ENCODE measurements at regions not wholly inside any gene's neighbourhood (a gene's known extent, or its start where the extent isn't known, plus 50 kb on each side); places are given as distances from the start of the nearest gene placed in this dataset.

GRCh38 chr7:109967406-109967805, 1123.5 kb upstream of the LRRN3 start:
- DNase-seq = no peak
- no peaks in the 10 kb centered on the region for H3K27me3 ChIP-seq (replicated peaks; ENCODE audit: insufficient read depth)
- no peaks in the 10 kb centered on the region for H3F3A ChIP-seq (ENCODE audit: insufficient read depth)
- H3K9me2 ChIP-seq (ENCODE audit: insufficient read depth) = no peaks in the 10 kb centered on the region
- H3K27ac ChIP-seq = no peak overlapping the region
- no peak overlapping the region for H3K4me2 ChIP-seq (ENCODE audit: unreplicated experiment)
- H2AFZ ChIP-seq = no peak overlapping the region
- H3K79me2 ChIP-seq (ENCODE audit: insufficient read depth) = no peaks in the 10 kb centered on the region
- no peak overlapping the region for H3K9ac ChIP-seq
- TF ChIP-seq EZH2 (IDR thresholded peaks at IDR 0.05; ENCODE audit: insufficient read depth, poor library complexity, severe bottlenecking) (no peak), EZH2phosphoT487 (IDR thresholded peaks at IDR 0.05; ENCODE audit: insufficient read depth, low read depth) (no peak)
- H4K20me1 ChIP-seq (ENCODE audit: insufficient read depth) = no peaks in the 10 kb centered on the region
- H3K36me3 ChIP-seq (ENCODE audit: low read depth) = no peaks in the 10 kb centered on the region
- H3K9me3 ChIP-seq (ENCODE audit: low read depth) = no peaks in the 10 kb centered on the region
- H3K4me1 ChIP-seq (ENCODE audit: insufficient read depth) = no peaks in the 10 kb centered on the region
- no peak overlapping the region for H3K4me3 ChIP-seq
- in situ Hi-C loops (cut with MboI) = no loop called here

GRCh38 chr7:109983618-109984017, 1107.3 kb upstream of the LRRN3 start:
- Histone ChIP-seq H3K79me2 (ENCODE audit: insufficient read depth) (no peaks in the 10 kb centered on the region), H3K36me3 (ENCODE audit: low read depth) (no peaks in the 10 kb centered on the region), H3K9ac (no peak overlapping the region), H2AFZ (no peak overlapping the region), H3K27ac (no peak overlapping the region), H3K4me3 (no peak overlapping the region), H3F3A (ENCODE audit: insufficient read depth) (no peaks in the 10 kb centered on the region), H3K4me2 (ENCODE audit: unreplicated experiment) (no peak overlapping the region), H3K27me3 (replicated peaks; ENCODE audit: insufficient read depth) (no peaks in the 10 kb centered on the region), H3K9me3 (ENCODE audit: low read depth) (no peaks in the 10 kb centered on the region), H4K20me1 (ENCODE audit: insufficient read depth) (no peaks in the 10 kb centered on the region), H3K9me2 (ENCODE audit: insufficient read depth) (no peaks in the 10 kb centered on the region), H3K4me1 (ENCODE audit: insufficient read depth) (no peaks in the 10 kb centered on the region)
- WGBS, 2 experiments (ENCODE audit: low coverage in 1 of 2, low lambda C conversion rate in 2 of 2, missing lambda C conversion rate in 2 of 2) = 2 to 8% methylated on average over 1 of the region's 1 CpG
- in situ Hi-C loops (cut with MboI) = no loop called here
- TF ChIP-seq EZH2 (IDR thresholded peaks at IDR 0.05; ENCODE audit: insufficient read depth, poor library complexity, severe bottlenecking) = no peak
- TF ChIP-seq EZH2phosphoT487 (IDR thresholded peaks at IDR 0.05; ENCODE audit: insufficient read depth, low read depth) = no peak
- no peak for DNase-seq

GRCh38 chr7:109984729-109985128, 1106.2 kb upstream of the LRRN3 start:
- 33 to 41% methylated on average over 5 of the region's 5 CpGs for WGBS, 2 experiments (ENCODE audit: low coverage in 1 of 2, low lambda C conversion rate in 2 of 2, missing lambda C conversion rate in 2 of 2)
- Histone ChIP-seq H3K4me2 (ENCODE audit: unreplicated experiment) (no peak overlapping the region), H3K27ac (no peak overlapping the region)

GRCh38 chr7:109986701-109987100, 1104.2 kb upstream of the LRRN3 start:
- Histone ChIP-seq H2AFZ (no peak overlapping the region), H3K79me2 (ENCODE audit: insufficient read depth) (no peaks in the 10 kb centered on the region), H3K9ac (no peak overlapping the region), H3K4me1 (ENCODE audit: insufficient read depth) (no peaks in the 10 kb centered on the region), H3K27ac (no peak overlapping the region), H3K4me3 (no peak overlapping the region), H3K36me3 (ENCODE audit: low read depth) (no peaks in the 10 kb centered on the region), H3K9me3 (ENCODE audit: low read depth) (no peaks in the 10 kb centered on the region), H4K20me1 (ENCODE audit: insufficient read depth) (no peaks in the 10 kb centered on the region), H3K9me2 (ENCODE audit: insufficient read depth) (no peaks in the 10 kb centered on the region), H3F3A (ENCODE audit: insufficient read depth) (no peaks in the 10 kb centered on the region), H3K4me2 (ENCODE audit: unreplicated experiment) (no peak overlapping the region), H3K27me3 (replicated peaks; ENCODE audit: insufficient read depth) (no peaks in the 10 kb centered on the region)
- WGBS, 2 experiments (ENCODE audit: low coverage in 1 of 2, low lambda C conversion rate in 2 of 2, missing lambda C conversion rate in 2 of 2) = 6% methylated on average over 2 of the region's 2 CpGs
- no peak for DNase-seq
- TF ChIP-seq EZH2 (IDR thresholded peaks at IDR 0.05; ENCODE audit: insufficient read depth, poor library complexity, severe bottlenecking) = no peak
- TF ChIP-seq EZH2phosphoT487 (IDR thresholded peaks at IDR 0.05; ENCODE audit: insufficient read depth, low read depth) = no peak
- in situ Hi-C loops (cut with MboI) = no loop called here

More at GRCh38 chr7:109984729-109985128, 1106.2 kb upstream of the LRRN3 start:
- Histone ChIP-seq H3K9ac (no peak overlapping the region), H3K4me1 (ENCODE audit: insufficient read depth) (no peaks in the 10 kb centered on the region), H3K9me2 (ENCODE audit: insufficient read depth) (no peaks in the 10 kb centered on the region), H3K4me3 (no peak overlapping the region), H3K9me3 (ENCODE audit: low read depth) (no peaks in the 10 kb centered on the region), H3K27me3 (replicated peaks; ENCODE audit: insufficient read depth) (no peaks in the 10 kb centered on the region), H3K79me2 (ENCODE audit: insufficient read depth) (no peaks in the 10 kb centered on the region), H2AFZ (no peak overlapping the region), H3K36me3 (ENCODE audit: low read depth) (no peaks in the 10 kb centered on the region), H3F3A (ENCODE audit: insufficient read depth) (no peaks in the 10 kb centered on the region), H4K20me1 (ENCODE audit: insufficient read depth) (no peaks in the 10 kb centered on the region)
- in situ Hi-C loops (cut with MboI) = no loop called here
- TF ChIP-seq EZH2phosphoT487 (IDR thresholded peaks at IDR 0.05; ENCODE audit: insufficient read depth, low read depth) (no peak), EZH2 (IDR thresholded peaks at IDR 0.05; ENCODE audit: insufficient read depth, poor library complexity, severe bottlenecking) (no peak)
- no peak for DNase-seq

GRCh38 chr7:109996411-109996810, 1094.5 kb upstream of the LRRN3 start:
- Histone ChIP-seq H4K20me1 (ENCODE audit: insufficient read depth) (no peaks in the 10 kb centered on the region), H3K36me3 (ENCODE audit: low read depth) (no peaks in the 10 kb centered on the region), H3K27ac (no peak overlapping the region), H3K79me2 (ENCODE audit: insufficient read depth) (no peaks in the 10 kb centered on the region), H3K9me2 (ENCODE audit: insufficient read depth) (no peaks in the 10 kb centered on the region), H3K9me3 (ENCODE audit: low read depth) (no peaks in the 10 kb centered on the region), H3K4me1 (ENCODE audit: insufficient read depth) (no peaks in the 10 kb centered on the region), H3K4me2 (ENCODE audit: unreplicated experiment) (no peak overlapping the region), H3K9ac (no peak overlapping the region), H3F3A (ENCODE audit: insufficient read depth) (no peaks in the 10 kb centered on the region), H3K27me3 (replicated peaks; ENCODE audit: insufficient read depth) (no peaks in the 10 kb centered on the region), H2AFZ (no peak overlapping the region), H3K4me3 (no peak overlapping the region)
- no peak for TF ChIP-seq EZH2phosphoT487 (IDR thresholded peaks at IDR 0.05; ENCODE audit: insufficient read depth, low read depth)
- WGBS, 2 experiments (ENCODE audit: low coverage in 1 of 2, low lambda C conversion rate in 2 of 2, missing lambda C conversion rate in 2 of 2) = 3 to 17% methylated on average over 1 of the region's 1 CpG
- no peak for DNase-seq
- in situ Hi-C loops (cut with MboI) = no loop called here
